ENCODE measurements at regions not wholly inside any gene's neighbourhood (a gene's known extent, or its start where the extent isn't known, plus 50 kb on each side); places are given as distances from the start of the nearest gene placed in this dataset.

GRCh38 chr1:82752046-82752445 is 951.3 kb downstream of the ADGRL2 start:
- Histone ChIP-seq H3K9ac (ENCODE audit: low read length) (no peak overlapping the region), H3K4me1 (ENCODE audit: control insufficient read depth, low read depth, low read length) (no peaks in the 10 kb centered on the region), H3K27me3 (ENCODE audit: control insufficient read depth, insufficient read depth, low read length) (no peaks in the 10 kb centered on the region), H3K4me3 (ENCODE audit: low read length) (no peak overlapping the region), H3K27ac (ENCODE audit: low read length) (no peak overlapping the region), H3K36me3 (ENCODE audit: control insufficient read depth, low read depth, low read length) (no peaks in the 10 kb centered on the region), H3K9me3 (ENCODE audit: control insufficient read depth, low read depth, low read length) (no peaks in the 10 kb centered on the region)

GRCh38 chr1:82733645-82734044 is 932.9 kb downstream of the ADGRL2 start:
- peaks cover 9% of the 10 kb centered on the region for H3K9me3 ChIP-seq (ENCODE audit: control insufficient read depth, low read depth, low read length)
- no peaks in the 10 kb centered on the region for H3K36me3 ChIP-seq (ENCODE audit: control insufficient read depth, low read depth, low read length)
- no peak overlapping the region for H3K27ac ChIP-seq (ENCODE audit: low read length)
- no peak overlapping the region for H3K9ac ChIP-seq (ENCODE audit: low read length)
- no peak overlapping the region for H3K4me3 ChIP-seq (ENCODE audit: low read length)
- H3K27me3 ChIP-seq (ENCODE audit: control insufficient read depth, insufficient read depth, low read length) = no peaks in the 10 kb centered on the region
- H3K4me1 ChIP-seq (ENCODE audit: control insufficient read depth, low read depth, low read length) = no peaks in the 10 kb centered on the region

GRCh38 chr1:82731216-82731615 is 930.5 kb downstream of the ADGRL2 start:
- Histone ChIP-seq H3K27ac (ENCODE audit: low read length) (no peak overlapping the region), H3K9me3 (ENCODE audit: control insufficient read depth, low read depth, low read length) (peaks cover 9% of the 10 kb centered on the region), H3K4me3 (ENCODE audit: low read length) (no peak overlapping the region), H3K9ac (ENCODE audit: low read length) (no peak overlapping the region), H3K4me1 (ENCODE audit: control insufficient read depth, low read depth, low read length) (no peaks in the 10 kb centered on the region), H3K36me3 (ENCODE audit: control insufficient read depth, low read depth, low read length) (no peaks in the 10 kb centered on the region), H3K27me3 (ENCODE audit: control insufficient read depth, insufficient read depth, low read length) (no peaks in the 10 kb centered on the region)

GRCh38 chr1:82728206-82728605 is 927.5 kb downstream of the ADGRL2 start:
- Histone ChIP-seq H3K4me1 (ENCODE audit: control insufficient read depth, low read depth, low read length) (no peaks in the 10 kb centered on the region), H3K27me3 (ENCODE audit: control insufficient read depth, insufficient read depth, low read length) (no peaks in the 10 kb centered on the region), H3K36me3 (ENCODE audit: control insufficient read depth, low read depth, low read length) (no peaks in the 10 kb centered on the region), H3K9me3 (ENCODE audit: control insufficient read depth, low read depth, low read length) (peaks cover 9% of the 10 kb centered on the region), H3K27ac (ENCODE audit: low read length) (no peak overlapping the region), H3K9ac (ENCODE audit: low read length) (no peak overlapping the region), H3K4me3 (ENCODE audit: low read length) (no peak overlapping the region)

GRCh38 chr1:82724246-82724645 is 923.5 kb downstream of the ADGRL2 start:
- H3K9ac ChIP-seq (ENCODE audit: low read length) = no peak overlapping the region

GRCh38 chr1:82722608-82723007 is 921.9 kb downstream of the ADGRL2 start:
- H3K4me3 ChIP-seq (ENCODE audit: low read length) = no peak overlapping the region
- H3K9ac ChIP-seq (ENCODE audit: low read length) = no peak overlapping the region
- no peaks in the 10 kb centered on the region for H3K27me3 ChIP-seq (ENCODE audit: control insufficient read depth, insufficient read depth, low read length)
- H3K4me1 ChIP-seq (ENCODE audit: control insufficient read depth, low read depth, low read length) = no peaks in the 10 kb centered on the region
- H3K27ac ChIP-seq (ENCODE audit: low read length) = no peak overlapping the region
- H3K36me3 ChIP-seq (ENCODE audit: control insufficient read depth, low read depth, low read length) = no peaks in the 10 kb centered on the region
- H3K9me3 ChIP-seq (ENCODE audit: control insufficient read depth, low read depth, low read length) = no peaks in the 10 kb centered on the region

More at GRCh38 chr1:82724246-82724645, 923.5 kb downstream of the ADGRL2 start:
- H3K4me3 ChIP-seq (ENCODE audit: low read length) = no peak overlapping the region
- no peaks in the 10 kb centered on the region for H3K27me3 ChIP-seq (ENCODE audit: control insufficient read depth, insufficient read depth, low read length)
- no peaks in the 10 kb centered on the region for H3K9me3 ChIP-seq (ENCODE audit: control insufficient read depth, low read depth, low read length)
- no peak overlapping the region for H3K27ac ChIP-seq (ENCODE audit: low read length)
- H3K4me1 ChIP-seq (ENCODE audit: control insufficient read depth, low read depth, low read length) = no peaks in the 10 kb centered on the region
- no peaks in the 10 kb centered on the region for H3K36me3 ChIP-seq (ENCODE audit: control insufficient read depth, low read depth, low read length)

GRCh38 chr1:82721702-82722101 is 921.0 kb downstream of the ADGRL2 start:
- no peaks in the 10 kb centered on the region for H3K4me1 ChIP-seq (ENCODE audit: control insufficient read depth, low read depth, low read length)
- no peak overlapping the region for H3K4me3 ChIP-seq (ENCODE audit: low read length)
- H3K27ac ChIP-seq (ENCODE audit: low read length) = no peak overlapping the region
- no peaks in the 10 kb centered on the region for H3K27me3 ChIP-seq (ENCODE audit: control insufficient read depth, insufficient read depth, low read length)
- H3K36me3 ChIP-seq (ENCODE audit: control insufficient read depth, low read depth, low read length) = no peaks in the 10 kb centered on the region
- no peak overlapping the region for H3K9ac ChIP-seq (ENCODE audit: low read length)
- H3K9me3 ChIP-seq (ENCODE audit: control insufficient read depth, low read depth, low read length) = no peaks in the 10 kb centered on the region

- Histone ChIP-seq H3K27me3 (ENCODE audit: control insufficient read depth, insufficient read depth, low read length) (no peaks in the 10 kb centered on the region), H3K9me3 (ENCODE audit: control insufficient read depth, low read depth, low read length) (no peaks in the 10 kb centered on the region), H3K27ac (ENCODE audit: low read length) (no peak overlapping the region), H3K9ac (ENCODE audit: low read length) (no peak overlapping the region), H3K36me3 (ENCODE audit: control insufficient read depth, low read depth, low read length) (no peaks in the 10 kb centered on the region), H3K4me3 (ENCODE audit: low read length) (no peak overlapping the region), H3K4me1 (ENCODE audit: control insufficient read depth, low read depth, low read length) (no peaks in the 10 kb centered on the region)
Observed at GRCh38 chr1:82718719-82719419, 918.1 kb downstream of the ADGRL2 start.

- no peaks in the 10 kb centered on the region for H3K36me3 ChIP-seq (ENCODE audit: control insufficient read depth, low read depth, low read length)
- H3K27ac ChIP-seq (ENCODE audit: low read length) = no peak overlapping the region
- no peaks in the 10 kb centered on the region for H3K27me3 ChIP-seq (ENCODE audit: control insufficient read depth, insufficient read depth, low read length)
- H3K9ac ChIP-seq (ENCODE audit: low read length) = no peak overlapping the region
- H3K9me3 ChIP-seq (ENCODE audit: control insufficient read depth, low read depth, low read length) = no peaks in the 10 kb centered on the region
- no peak overlapping the region for H3K4me3 ChIP-seq (ENCODE audit: low read length)
- H3K4me1 ChIP-seq (ENCODE audit: control insufficient read depth, low read depth, low read length) = no peaks in the 10 kb centered on the region
Observed at GRCh38 chr1:82710091-82710490, 909.4 kb downstream of the ADGRL2 start.

- no peaks in the 10 kb centered on the region for H3K9me3 ChIP-seq (ENCODE audit: control insufficient read depth, low read depth, low read length)
- H3K36me3 ChIP-seq (ENCODE audit: control insufficient read depth, low read depth, low read length) = no peaks in the 10 kb centered on the region
- no peak overlapping the region for H3K27ac ChIP-seq (ENCODE audit: low read length)
- H3K27me3 ChIP-seq (ENCODE audit: control insufficient read depth, insufficient read depth, low read length) = no peaks in the 10 kb centered on the region
- H3K4me3 ChIP-seq (ENCODE audit: low read length) = no peak overlapping the region
- no peak overlapping the region for H3K9ac ChIP-seq (ENCODE audit: low read length)
- no peaks in the 10 kb centered on the region for H3K4me1 ChIP-seq (ENCODE audit: control insufficient read depth, low read depth, low read length)
Observed at GRCh38 chr1:82707681-82708080, 906.9 kb downstream of the ADGRL2 start.

GRCh38 chr1:82706741-82707140 is 906.0 kb downstream of the ADGRL2 start:
- no peak overlapping the region for H3K4me3 ChIP-seq (ENCODE audit: low read length)
- H3K36me3 ChIP-seq (ENCODE audit: control insufficient read depth, low read depth, low read length) = no peaks in the 10 kb centered on the region
- H3K9me3 ChIP-seq (ENCODE audit: control insufficient read depth, low read depth, low read length) = no peaks in the 10 kb centered on the region
- no peak overlapping the region for H3K27ac ChIP-seq (ENCODE audit: low read length)
- no peak overlapping the region for H3K9ac ChIP-seq (ENCODE audit: low read length)
- H3K27me3 ChIP-seq (ENCODE audit: control insufficient read depth, insufficient read depth, low read length) = no peaks in the 10 kb centered on the region
- H3K4me1 ChIP-seq (ENCODE audit: control insufficient read depth, low read depth, low read length) = no peaks in the 10 kb centered on the region

- Histone ChIP-seq H3K36me3 (ENCODE audit: control insufficient read depth, low read depth, low read length) (no peaks in the 10 kb centered on the region), H3K9ac (ENCODE audit: low read length) (no peak overlapping the region), H3K27me3 (ENCODE audit: control insufficient read depth, insufficient read depth, low read length) (no peaks in the 10 kb centered on the region), H3K9me3 (ENCODE audit: control insufficient read depth, low read depth, low read length) (no peaks in the 10 kb centered on the region), H3K4me3 (ENCODE audit: low read length) (no peak overlapping the region), H3K4me1 (ENCODE audit: control insufficient read depth, low read depth, low read length) (no peaks in the 10 kb centered on the region), H3K27ac (ENCODE audit: low read length) (no peak overlapping the region)
Observed at GRCh38 chr1:82704966-82705365, 904.2 kb downstream of the ADGRL2 start.
